GM18858 (cell line): ENCODE measurements at regions not wholly inside any gene's neighbourhood (a gene's known extent, or its start where the extent isn't known, plus 50 kb on each side); places are given as distances from the start of the nearest gene placed in this dataset.

Experiments used
- ATAC-seq: cut with Tn5 transposase; IDR thresholded peaks from one replicate; pipeline ENCODE4 v1.9.1; 2021; ENCODE audit not compliant: unreplicated experiment

DNA sequence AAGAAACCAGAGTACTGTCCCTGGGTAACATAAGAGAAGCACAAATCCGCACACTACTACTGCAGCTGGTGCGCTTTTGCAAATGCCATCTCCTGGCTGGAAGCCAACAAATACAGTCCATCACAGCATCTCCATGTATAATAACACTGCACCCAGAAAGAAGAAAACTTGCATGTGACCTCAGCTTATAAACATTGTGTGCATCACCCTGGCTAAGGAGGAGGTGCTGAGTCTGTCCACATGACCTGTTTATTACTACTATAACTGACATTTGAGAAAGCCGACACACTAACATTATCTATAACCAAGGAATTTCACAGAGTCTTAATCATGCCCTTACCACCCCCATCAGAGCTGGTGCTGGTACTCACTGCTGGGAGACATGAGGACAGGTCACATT is 516.8 kb downstream of the CFAP47 start:
- ATAC-seq, result no peak

DNA sequence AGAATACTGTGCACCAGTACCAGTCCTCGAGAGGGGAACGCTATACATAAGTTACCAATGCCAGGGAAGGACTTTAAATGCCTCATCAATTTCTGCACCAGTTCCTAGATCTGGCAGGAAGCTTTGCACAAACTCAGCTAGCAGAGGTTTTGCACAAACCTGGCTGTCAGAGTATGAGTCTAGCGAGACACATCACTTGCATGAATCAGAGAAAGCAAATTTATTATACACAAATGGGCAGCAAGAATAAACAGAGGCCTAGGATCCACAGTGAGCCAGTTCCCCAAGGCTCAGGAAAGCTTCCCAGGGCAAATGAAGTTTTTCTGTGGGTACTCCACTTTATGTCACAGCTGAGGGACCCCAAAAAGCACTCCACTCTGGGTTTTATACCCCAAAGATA is 523.5 kb downstream of the CFAP47 start:
- ATAC-seq, result no peak

DNA sequence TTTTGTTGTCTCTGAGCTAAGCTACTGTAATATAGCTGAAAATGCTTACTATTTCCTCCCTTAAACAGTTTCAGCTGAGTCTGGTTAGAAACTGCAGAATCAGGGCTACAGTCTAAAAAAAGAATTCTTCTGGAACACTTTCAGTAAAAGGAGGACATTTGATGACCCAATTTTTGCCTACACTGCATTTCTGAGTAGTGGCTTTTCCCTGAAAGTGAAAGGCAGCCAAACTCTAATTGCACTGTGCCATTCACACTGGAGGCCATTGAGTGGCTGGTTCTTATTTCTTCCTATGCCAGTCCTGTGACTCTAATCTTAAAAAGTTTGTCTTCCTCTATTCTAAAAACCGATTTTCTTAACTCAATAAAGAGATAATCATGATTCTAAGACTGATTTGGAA is 526.0 kb downstream of the CFAP47 start:
- no peak for ATAC-seq

DNA sequence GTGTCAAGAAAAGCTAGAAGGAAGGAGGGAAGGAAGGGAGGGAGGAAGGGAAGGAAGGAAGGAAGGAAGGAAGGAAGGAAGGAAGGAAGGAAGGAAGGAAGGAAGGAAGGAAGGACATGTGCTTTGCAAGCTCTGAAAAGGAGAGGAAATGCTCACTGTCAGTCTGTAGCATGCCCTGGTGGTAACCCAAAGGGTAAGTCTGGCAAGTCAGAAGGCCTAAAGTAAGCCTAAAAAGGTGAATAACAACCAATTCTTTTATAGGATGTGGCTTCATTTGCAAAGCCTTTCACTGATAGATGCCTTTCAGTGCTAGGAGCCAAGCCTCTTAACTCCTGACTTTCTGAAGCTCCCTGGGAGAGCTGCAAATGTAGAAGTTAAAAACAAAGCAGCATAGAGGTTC is 542.6 kb downstream of the CFAP47 start:
- no peak for ATAC-seq

DNA sequence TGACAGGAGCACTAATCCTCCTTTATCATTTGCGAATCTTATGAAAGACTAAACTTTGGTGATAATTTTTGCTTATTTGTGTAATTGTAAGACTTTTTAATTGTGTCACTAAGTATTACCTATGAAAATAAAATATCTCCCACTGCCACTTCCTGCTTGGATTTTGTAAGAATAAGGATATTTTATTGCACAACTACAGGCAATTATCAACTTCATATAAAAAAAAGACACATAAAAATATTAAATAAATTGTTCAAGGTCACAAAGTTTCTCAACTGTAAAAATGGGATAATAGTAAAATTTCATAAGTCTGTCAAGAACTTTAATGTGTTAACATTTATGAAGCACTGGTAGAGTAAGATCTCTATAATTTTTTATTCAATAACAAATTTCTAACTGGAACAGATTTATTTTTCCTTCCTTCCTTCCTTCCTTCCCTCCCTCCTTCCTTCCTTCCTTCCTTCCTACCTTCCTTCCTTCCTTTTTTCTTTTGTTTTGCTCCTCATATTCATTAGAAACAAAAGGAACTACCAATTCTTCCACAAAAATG is 527.6 kb upstream of the FAM47C start:
- ATAC-seq, result no peak

DNA sequence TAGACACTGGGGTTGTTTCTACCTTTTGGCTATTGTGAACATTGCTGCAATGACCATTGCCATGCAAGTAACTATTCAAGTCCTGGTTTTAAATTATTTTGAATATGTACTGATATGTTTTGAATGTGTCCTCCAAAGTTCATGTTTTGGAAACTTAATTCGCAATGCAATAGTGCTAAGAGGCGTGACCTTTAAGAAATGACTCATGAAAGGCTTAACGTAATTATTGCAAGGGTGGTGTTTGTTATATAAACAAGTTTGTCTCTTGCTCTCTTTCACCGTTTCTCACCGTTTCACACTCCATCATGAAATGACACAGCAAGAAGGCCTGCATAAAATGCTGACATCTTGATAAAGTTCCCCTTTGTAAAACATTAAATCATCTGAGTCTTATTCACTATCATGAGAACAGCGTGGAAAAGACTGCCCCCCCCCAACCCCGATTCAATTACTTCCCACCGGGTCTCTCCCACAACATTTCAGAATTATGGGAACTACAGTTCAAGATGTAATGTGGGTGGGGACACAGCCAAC is 506.9 kb upstream of the FAM47C start:
- ATAC-seq, result no peak

DNA sequence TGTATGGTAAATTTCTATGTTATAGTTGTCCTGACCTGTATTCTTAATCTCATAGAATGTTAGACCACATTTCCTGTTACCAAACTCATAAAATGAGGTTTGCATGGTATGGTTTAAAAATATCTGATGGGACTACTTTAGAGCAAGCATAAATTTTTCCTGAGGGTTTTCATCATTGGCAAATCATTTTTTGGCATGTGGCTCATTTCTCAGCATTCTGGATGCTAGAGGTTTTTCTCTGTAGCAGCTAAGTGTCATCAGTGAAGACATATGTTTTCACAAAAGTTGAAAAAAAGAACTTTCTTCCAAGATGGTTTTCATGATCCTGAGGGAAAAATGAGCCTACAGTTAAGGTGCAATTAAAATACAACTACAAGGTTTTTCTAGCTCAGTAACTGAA is 503.5 kb upstream of the FAM47C start:
- no peak for ATAC-seq

DNA sequence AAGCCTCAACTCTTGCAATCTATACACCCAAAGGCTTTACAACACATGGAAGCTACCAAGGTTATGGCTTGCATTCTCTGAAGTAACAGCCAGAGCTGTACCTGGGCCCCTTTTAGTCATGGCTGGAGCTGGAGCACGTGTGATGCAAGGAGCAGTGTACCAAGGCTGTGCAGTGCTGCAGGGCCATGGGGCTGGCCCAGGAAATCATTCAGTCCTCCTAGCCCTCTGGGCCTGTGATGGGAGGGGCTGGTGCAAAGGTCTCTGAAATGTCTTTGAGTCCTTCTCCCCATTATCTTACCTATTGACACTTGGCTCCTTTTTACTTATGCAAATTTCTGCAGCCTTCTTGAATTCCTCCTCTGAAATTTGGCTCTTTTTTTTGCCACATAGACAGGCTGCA is 500.1 kb upstream of the FAM47C start:
- no peak for ATAC-seq

DNA sequence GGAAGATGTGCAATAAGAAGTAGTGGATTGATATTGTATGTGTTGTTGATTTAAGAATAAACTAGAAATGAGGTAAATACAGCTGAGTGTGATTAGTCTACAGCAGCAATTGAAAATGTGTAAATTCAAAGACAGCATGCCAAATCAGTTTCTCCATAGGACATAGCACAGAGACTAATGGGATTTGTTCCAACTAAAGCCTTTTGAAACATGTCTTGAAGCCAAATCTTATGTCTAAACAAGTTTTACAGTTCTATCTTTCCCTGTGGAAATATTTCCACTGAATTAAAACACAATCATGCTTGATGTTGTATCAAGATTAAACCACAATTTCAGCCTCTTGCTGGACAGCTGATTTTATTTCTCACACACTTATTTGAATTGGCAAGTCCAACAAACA is 497.4 kb upstream of the FAM47C start:
- no peak for ATAC-seq

DNA sequence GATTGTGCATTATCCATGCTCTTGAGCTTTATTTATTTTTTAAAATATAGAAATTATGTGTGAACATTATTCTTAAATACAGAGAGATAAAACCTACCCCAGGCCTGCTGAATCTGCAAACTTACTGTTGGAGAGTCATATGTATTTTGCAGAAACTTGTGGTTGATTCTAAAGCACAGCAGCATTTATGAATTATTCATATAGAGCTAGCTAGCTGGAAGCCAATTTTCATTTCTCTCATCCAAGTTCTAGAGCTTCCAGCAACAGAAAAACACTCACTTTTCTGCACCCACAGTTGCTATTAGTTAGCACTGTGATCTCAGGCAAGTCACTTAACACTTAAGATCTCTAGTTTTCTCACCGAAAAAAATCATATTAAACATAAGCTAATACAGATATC is 479.5 kb upstream of the FAM47C start:
- ATAC-seq, result no peak

DNA sequence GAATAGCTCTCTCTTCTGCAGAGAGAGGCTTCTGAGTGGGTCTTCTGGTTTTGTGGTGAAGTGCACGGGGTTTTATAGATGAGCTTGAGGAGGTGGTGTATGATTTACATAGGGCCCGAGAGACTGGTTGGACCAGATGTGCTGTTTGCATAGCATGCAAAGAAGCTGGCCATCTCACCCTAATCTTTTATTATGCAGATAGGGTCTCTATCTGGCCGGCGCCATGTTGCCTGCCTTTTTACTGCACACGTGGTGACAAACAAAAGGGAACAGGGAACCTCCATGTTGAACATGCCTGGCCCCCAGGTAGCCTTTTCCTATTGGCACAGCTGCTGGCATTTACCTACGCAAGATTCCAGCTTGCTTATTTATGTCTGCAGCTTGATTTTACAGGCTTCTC is 473.3 kb upstream of the FAM47C start:
- no peak for ATAC-seq

DNA sequence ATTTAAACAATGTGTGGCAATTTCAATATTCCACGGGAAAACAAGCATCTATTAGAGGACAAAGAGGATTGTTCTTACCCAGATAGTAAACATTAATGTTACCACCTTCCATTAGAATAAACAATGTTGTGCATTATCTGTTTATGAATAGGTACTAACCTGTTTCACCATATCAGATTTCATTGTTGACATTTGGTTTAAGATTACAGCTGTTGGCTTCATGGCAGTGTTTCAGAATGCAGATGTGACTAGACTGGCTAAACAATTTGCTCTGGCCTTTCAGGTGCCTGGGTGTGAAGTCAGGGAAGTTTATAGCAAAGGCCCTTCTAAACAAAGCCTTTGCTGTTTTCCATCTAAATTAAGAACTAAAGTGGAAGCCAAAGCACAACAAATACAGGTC is 464.7 kb upstream of the FAM47C start:
- ATAC-seq, result no peak

DNA sequence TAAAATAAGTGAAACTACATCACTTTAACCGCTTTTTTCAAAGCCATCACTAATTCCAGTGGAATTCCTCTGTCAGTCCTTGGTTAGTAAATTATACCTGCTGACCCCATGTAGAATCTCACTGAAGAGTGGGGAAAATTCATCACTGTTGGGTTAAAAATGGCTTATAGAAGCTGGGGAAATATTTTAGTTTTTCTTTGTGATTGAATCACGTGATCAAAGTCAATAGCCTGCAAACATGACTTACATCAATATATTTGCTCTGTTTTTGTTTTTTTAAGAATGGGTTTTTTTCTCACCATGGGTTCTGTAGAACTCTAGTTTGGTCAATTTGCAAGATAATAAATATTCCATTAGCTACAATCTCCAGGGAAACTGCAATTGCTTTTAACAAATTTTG is 445.2 kb upstream of the FAM47C start:
- no peak for ATAC-seq

DNA sequence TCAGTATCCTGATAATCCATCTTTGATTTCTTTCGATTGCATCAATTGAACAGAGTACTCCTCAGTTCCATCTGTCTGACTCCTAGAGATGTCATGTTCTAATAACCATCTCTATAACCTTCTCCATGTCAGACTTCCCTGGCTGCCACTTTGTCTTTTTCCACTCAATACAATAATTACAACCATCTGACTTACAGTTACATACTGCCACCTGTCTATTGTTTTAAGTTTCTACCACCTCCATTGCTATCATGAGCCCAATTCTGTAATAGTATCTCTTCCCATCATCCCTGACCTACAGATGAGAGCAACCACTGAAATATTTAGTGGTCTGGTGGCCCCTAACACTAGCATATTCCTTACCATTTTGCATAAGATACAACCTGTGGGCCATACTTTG is 439.2 kb upstream of the FAM47C start:
- no peak for ATAC-seq

DNA sequence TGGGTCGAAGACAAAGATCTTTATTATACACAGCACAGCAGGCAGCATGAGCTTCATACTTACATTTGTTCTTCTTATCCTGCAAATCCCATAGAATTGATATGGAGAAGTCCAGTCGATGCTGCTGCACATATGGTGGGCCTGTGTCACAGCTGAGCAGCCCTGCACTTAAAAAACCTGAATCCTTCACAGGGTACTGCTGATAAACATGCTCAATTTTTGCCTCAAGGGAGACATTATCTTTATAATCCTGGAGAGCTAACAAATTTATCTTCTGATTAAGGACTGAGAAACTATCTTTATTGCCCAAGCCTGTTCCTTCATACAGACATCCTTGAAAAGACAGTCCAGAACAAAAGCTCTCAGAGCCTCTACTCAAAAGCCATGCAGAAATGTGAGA is 434.4 kb upstream of the FAM47C start:
- ATAC-seq, result no peak

DNA sequence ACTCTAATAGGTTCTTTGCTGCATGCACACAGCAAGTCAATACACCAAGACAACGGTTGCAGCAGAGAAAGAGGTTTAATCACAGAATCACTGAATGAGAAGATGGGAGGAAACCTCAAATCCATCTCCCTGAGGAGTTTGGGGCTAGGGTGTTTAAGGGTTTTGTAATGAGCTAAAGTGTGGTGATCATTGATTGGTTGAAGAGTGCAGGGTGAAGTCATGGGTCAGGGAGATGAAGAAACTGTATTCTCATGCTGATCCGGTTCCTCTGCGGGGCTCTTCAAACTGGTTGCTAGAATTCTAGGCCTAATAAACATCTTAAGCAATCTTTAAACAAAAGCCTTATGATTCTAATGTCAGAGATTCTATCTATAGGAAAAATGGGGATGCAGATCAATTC is 432.5 kb upstream of the FAM47C start:
- ATAC-seq, result no peak

DNA sequence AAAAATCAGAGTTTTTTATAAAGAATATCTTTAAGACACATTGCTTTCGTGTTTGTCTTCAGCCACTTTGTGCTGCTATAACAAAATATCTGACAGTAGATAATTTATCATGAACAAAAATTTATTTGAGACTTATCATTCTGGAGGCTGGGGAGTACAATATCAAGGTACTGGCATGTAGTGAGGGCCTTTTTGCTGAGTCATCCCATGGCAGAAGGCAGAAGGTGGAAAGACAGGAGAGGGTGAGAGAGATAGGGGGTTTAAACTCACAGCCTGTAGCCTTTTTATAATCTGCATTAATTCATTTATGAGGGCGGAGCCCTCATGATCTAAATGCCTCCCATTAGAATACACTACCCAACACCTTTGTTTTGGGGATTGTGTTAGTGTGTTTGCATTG is 431.2 kb upstream of the FAM47C start:
- no peak for ATAC-seq

DNA sequence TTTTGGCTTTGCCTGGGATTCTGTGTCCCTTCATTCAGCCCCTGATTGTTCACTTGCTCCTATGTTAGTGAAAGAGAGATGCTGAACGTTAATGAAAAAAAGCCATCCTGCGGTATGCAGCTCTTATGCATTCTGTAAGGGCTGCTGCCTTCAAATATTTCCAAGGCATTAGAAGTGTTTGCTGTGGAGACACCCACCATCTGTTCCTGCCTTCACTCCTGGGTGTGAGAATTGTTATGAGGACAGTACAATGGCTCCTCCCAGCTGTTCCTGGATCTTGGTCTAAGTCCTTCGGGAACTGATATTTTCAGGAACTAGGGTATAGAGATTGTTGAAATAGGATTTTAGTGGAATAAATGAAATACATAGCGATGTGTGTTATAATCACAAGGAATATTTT is 427.1 kb upstream of the FAM47C start:
- ATAC-seq, result no peak

DNA sequence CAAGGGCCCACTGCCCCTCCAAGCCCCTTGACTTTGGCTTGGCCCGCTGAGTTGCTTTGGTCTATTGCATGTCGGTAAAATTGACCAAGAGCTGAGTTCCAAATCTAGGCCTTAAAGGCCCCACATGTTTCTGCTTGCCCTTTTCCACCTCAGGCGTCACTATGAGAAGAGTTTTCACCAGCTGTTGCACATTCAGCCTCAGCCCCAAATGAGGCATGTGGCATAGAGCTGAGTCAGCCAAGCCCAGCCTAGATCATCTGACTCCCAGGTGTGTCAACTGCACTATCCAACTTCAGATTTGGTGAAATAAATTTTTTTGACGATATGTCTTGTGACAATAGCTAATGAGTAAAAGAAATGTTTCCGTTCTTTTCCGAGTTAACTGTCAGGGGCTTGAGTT is 424.5 kb upstream of the FAM47C start:
- ATAC-seq, result no peak

DNA sequence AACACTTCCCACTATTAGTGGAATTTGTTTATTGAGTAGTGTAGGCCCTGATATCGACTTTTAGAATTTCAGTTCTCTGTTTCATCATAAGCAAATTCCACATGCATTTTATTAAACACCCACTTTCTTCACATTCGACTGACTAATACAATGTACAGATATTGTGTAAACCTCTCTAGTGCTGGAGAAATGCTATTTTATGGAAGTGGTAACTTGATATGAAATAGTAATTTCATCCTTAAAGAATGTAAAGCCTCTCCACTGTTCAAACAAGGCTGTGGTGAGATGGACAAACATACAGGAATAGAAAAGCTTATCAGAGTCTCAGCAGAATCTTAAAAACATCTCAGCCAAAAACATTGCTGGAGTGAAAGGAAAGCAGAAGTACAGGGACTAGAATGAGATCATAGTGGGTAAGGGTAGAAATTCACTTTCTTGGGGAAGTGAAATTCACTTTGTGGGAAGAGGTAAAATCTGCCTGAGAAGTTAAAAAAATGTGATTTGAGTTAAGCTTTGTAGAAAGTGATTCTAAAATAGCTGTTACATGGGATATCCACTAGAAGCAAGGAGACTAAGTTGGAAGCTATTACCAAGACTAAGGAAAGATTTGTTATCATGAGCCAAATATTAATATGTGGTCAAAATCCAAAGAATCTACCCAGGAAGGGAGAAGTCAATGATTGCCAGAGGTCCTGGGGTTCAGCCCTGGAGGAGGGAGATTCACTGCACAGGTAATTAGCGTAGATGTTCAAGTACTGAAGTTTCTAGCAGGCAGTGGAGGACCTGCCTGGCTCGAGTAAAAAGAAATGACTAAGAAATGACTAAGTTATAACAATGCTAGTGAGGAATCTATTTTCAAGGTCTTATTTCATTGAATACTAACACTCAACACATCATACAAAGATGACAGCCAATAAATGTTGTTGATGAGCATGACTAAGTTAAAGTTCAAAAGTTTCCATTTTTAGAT is 398.3 kb upstream of the FAM47C start:
- peak; percentile 50 for ATAC-seq

DNA sequence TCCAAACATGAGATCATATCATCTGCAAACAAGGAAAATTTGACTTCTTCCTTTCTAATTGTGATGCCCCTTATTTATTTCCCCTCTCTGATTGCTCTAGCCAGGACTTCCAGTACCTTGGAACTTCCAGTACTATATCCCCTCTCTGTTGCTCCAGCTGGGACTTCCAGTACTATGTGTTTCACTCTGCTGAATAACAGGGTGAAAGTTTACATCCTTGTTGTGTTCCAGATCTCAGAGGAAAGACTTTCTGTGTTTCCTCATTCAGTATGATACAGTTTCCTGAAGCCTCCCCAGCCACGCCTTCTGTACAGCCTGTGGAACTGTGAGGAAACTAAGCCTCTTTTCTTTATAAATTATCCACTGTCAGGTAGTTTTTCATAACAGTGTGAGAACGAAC is 381.3 kb upstream of the FAM47C start:
- no peak for ATAC-seq

DNA sequence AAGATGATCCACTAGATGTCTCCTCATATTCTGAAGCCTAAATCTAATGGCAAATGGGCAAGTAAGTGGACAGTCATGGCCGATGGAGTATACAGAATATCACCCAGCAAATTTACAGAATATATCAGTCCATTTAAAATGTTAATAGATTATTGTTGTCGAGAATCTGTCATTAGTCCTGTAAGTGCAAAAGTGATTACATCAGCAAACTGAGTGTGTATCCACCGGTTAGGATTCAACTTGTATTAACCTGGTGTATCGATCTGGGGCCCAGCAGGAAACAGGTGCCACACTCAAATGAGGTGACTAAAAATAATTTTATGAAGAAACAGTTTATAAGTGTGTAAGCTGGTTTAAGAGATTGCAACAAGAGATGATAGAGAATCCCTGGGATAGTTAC is 367.9 kb upstream of the FAM47C start:
- no peak for ATAC-seq

DNA sequence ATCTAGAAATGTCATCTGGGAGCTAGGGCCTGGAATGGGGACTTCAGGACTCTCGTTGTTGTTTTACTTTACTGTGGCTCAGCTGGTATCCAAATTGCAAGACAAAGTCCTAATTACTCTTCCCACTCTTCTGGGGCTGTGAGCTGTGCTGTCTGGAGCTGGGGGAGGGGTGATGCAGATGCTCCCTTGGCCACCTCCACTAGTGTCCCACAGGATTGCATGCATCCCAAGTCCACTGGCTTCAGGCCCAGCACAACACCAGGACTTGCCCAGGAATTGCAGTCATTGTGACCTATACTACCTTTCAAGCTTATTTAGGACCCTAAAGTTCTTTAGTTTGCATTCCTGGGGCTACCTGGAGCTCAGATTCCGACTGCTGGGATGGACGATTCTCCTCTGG is 366.1 kb upstream of the FAM47C start:
- ATAC-seq, result no peak
